Osteocyte (in vitro differentiated cells): ENCODE measurements at regions not wholly inside any gene's neighbourhood (a gene's known extent, or its start where the extent isn't known, plus 50 kb on each side); places are given as distances from the start of the nearest gene placed in this dataset.

Experiments
- DNase-seq: peaks from one replicate; pipeline ENCODE4 v3.0.0; 2021; ENCODE audit warnings: mixed read lengths; ENCODE audit not compliant: unreplicated experiment; ENCODE audit errors: extremely low spot score
- H3K27ac Mint-ChIP-seq: one replicate; pipeline ENCODE4 v1.8.0; 2021; ENCODE audit warnings: mild to moderate bottlenecking, mixed read lengths; ENCODE audit not compliant: unreplicated experiment
- H3K27me3 Mint-ChIP-seq: one replicate; pipeline ENCODE4 v1.8.0; 2021; ENCODE audit warnings: mixed read lengths; ENCODE audit not compliant: unreplicated experiment
- H3K36me3 Mint-ChIP-seq: one replicate; pipeline ENCODE4 v1.8.0; 2021; ENCODE audit warnings: mixed read lengths; ENCODE audit not compliant: unreplicated experiment
- H3K4me1 Mint-ChIP-seq: one replicate; pipeline ENCODE4 v1.8.0; 2021; ENCODE audit warnings: mixed read lengths; ENCODE audit not compliant: unreplicated experiment
- H3K4me3 Mint-ChIP-seq: one replicate; pipeline ENCODE4 v1.8.0; 2021; ENCODE audit warnings: mild to moderate bottlenecking, moderate library complexity, mixed read lengths; ENCODE audit not compliant: unreplicated experiment
- H3K9me3 Mint-ChIP-seq: one replicate; pipeline ENCODE4 v1.8.0; 2021; ENCODE audit warnings: mixed read lengths; ENCODE audit not compliant: unreplicated experiment
- TF ChIP-seq, protein P1 (sequence below): fragments of 200-600 bp; sonication (generic); IDR thresholded peaks from 2 replicates; pipeline ENCODE4 v1.5.0; 2021; ENCODE audit warnings: antibody characterized with exemption, mild to moderate bottlenecking, moderate library complexity

DNA sequence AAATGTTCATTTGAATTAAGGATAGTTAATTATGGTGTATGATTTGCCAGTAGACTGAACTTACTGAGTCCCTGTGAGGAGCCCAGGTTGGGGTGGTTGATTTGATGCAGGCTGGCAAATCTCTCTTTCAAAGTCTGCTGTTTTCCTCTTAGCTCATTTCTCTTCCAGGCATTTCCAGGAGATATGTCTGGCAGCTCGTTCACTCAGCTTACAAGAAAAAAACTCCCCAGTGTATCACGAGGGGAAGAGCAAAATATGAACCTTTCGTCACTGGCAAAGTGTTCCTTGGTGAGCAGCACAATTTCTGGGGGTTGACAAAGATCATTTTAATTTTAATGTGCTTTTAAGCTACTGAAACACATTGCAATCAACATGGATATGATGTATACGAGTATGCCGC is 244.2 kb downstream of the CBLL2 start:
- Mint-ChIP-seq H3K27ac (no peak overlapping the region), H3K36me3 (no peaks in the 10 kb centered on the region), H3K9me3 (peaks cover under 1% of the 10 kb centered on the region), H3K4me3 (no peak overlapping the region), H3K4me1 (no peaks in the 10 kb centered on the region), H3K27me3 (peaks cover 7% of the 10 kb centered on the region)
- no peak for DNase-seq
- TF ChIP-seq, protein P1, sequence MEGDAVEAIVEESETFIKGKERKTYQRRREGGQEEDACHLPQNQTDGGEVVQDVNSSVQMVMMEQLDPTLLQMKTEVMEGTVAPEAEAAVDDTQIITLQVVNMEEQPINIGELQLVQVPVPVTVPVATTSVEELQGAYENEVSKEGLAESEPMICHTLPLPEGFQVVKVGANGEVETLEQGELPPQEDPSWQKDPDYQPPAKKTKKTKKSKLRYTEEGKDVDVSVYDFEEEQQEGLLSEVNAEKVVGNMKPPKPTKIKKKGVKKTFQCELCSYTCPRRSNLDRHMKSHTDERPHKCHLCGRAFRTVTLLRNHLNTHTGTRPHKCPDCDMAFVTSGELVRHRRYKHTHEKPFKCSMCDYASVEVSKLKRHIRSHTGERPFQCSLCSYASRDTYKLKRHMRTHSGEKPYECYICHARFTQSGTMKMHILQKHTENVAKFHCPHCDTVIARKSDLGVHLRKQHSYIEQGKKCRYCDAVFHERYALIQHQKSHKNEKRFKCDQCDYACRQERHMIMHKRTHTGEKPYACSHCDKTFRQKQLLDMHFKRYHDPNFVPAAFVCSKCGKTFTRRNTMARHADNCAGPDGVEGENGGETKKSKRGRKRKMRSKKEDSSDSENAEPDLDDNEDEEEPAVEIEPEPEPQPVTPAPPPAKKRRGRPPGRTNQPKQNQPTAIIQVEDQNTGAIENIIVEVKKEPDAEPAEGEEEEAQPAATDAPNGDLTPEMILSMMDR: no peak

DNA sequence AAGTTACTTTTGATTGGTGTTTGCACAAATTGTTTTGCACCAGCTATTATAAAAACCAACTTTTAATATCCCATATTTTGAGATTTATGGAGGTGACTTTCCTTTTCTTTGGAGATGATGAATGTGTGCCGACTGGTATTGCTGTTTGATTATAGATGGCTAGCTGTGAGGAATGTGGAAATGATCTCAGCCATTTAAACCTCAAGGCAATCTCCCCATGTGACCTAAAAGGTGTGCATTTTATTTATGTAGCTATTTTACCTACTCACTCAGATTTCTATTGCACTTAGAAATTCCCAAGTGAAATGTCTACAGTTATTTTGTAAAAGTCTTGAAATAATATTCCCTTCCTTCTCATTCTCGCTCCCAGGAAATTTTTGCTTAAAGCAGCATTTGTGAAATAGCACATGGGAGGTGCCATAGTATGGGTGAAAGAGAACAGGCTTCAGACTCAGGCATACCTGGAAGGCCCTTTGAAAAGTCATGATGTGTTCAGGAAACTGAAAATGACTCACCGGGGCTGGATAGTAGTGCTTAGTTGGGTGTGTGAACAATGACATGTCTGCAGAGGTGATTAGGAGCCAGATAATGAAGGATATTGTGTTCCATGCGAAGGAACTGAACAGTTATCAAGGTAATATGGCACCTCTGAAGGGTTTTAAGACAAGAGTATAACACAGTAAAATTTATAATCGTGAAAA is 247.6 kb downstream of the CBLL2 start:
- no peak overlapping the region for H3K4me3 Mint-ChIP-seq
- H3K4me1 Mint-ChIP-seq: no peaks in the 10 kb centered on the region
- H3K27me3 Mint-ChIP-seq: peaks cover 6% of the 10 kb centered on the region
- H3K27ac Mint-ChIP-seq: no peak overlapping the region
- DNase-seq: no peak
- TF ChIP-seq, protein P1: no peak
- H3K36me3 Mint-ChIP-seq: no peaks in the 10 kb centered on the region
- peaks cover 13% of the 10 kb centered on the region for H3K9me3 Mint-ChIP-seq

DNA sequence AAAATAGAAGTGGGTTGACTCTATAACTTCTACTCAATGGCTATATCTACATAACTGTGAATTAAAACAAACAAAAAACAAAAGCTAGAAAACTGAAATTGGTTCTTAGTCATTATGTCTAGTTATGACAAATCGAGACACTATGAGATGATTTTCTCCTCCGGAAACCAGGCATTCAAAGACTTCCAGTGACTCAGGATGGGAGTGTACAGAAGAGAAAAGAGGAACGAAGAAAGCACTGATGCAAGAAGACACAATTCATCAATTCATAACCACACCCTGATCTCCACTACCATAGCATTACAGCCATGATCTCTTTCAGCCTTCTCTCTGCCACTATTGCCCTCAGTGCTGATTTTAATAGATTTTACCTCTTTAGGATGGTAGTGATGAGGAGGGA is 253.6 kb downstream of the CBLL2 start:
- Mint-ChIP-seq H3K9me3 (peaks cover 22% of the 10 kb centered on the region), H3K4me1 (no peaks in the 10 kb centered on the region), H3K27ac (no peak overlapping the region), H3K4me3 (no peak overlapping the region), H3K36me3 (no peaks in the 10 kb centered on the region), H3K27me3 (peaks cover 3% of the 10 kb centered on the region)
- TF ChIP-seq, protein P1: no peak
- no peak for DNase-seq

DNA sequence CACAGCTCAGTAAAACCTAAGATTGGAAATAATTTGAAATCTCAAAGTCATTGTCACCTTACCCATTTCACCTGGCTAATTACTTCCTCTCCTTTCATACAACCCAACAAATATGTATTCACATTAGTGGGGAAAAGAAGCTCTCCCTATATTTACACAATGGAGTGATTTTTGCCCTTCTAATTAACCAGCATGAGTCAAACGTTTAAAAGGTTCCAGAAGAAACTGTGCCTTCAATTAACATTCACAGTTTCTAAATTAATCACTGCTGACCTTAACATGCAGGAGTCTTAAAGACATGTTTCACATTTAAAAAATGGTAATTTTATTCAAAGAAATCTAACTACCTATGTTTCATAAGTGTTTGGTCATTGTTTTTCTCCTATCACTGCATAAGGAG is 254.6 kb downstream of the CBLL2 start:
- DNase-seq: no peak
- Mint-ChIP-seq H3K36me3 (no peaks in the 10 kb centered on the region), H3K27me3 (peaks cover 3% of the 10 kb centered on the region), H3K4me1 (no peaks in the 10 kb centered on the region), H3K27ac (no peak overlapping the region), H3K4me3 (no peak overlapping the region), H3K9me3 (peaks cover 18% of the 10 kb centered on the region)
- TF ChIP-seq, protein P1: no peak

DNA sequence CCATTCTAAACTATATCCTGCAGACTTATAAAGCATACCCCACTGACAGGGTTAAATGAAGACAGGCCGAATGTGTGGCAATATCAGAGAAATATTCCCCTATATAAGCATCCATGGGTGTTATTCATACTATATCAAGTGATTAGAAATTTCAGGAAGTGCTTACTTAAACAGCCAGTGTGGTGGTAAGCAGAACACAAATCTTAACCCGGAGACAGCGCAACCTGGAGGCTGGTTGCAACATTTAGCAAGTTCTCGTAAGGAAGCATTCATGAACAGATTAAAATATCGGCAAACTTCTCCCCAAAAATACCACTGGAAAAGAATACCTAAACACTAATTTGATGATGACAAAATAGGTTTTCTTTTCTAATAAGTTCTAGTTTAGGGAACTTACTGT is 261.2 kb downstream of the CBLL2 start:
- Mint-ChIP-seq H3K36me3 (no peaks in the 10 kb centered on the region), H3K27ac (no peak overlapping the region), H3K4me3 (no peak overlapping the region), H3K27me3 (peaks cover 6% of the 10 kb centered on the region), H3K9me3 (peaks cover 1% of the 10 kb centered on the region), H3K4me1 (peaks cover 4% of the 10 kb centered on the region)
- DNase-seq: no peak
- TF ChIP-seq, protein P1: no peak
